ENCODE measurements at regions not wholly inside any gene's neighbourhood (a gene's known extent, or its start where the extent isn't known, plus 50 kb on each side); places are given as distances from the start of the nearest gene placed in this dataset.

- DNase-seq: no peak
Measured at GRCh38 chr22:49179175-49179574, 648.5 kb downstream of the BRD1 start.

DNA sequence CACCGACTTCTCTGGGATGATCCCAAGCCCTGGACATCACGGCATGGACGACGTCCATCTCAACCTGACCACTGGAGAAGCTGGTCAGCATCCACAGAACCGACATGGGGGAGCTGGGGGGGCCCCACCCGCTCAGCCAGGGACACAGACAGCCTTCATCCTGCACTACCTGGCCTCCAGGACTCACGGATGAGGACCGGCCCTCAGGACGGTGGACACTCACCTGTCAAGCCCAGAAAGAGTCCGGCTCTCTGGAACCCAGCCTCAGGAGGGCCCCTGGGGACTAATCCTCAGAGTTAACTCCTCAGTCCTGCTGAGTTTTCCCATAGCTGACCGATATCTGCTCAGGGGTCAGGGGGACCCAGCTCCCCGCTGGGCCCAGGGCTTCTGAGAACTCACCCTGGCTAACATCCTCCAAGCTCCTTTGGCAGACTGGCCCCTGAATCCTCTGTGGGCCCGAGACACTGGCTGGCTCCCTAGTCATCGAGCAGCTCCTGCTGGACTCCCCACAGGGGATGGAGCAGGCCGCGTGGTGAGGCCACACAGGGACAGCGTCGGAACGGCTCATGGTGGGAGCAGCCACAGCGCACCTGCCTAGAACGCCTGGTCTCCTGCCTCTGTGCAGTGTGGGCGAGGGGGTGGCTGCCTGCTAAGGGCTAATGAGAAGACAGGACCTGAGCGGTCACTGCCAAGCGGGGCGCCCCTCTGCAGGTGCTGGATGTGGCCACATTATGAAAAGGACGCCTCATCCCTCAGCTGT is 649.2 kb downstream of the BRD1 start:
- DNase-seq: no peak

GRCh38 chr22:49177666-49178065 is 650.0 kb downstream of the BRD1 start:
- no peak for DNase-seq

- no peak for DNase-seq
Measured at GRCh38 chr22:49176956-49177355, 650.7 kb downstream of the BRD1 start.

DNA sequence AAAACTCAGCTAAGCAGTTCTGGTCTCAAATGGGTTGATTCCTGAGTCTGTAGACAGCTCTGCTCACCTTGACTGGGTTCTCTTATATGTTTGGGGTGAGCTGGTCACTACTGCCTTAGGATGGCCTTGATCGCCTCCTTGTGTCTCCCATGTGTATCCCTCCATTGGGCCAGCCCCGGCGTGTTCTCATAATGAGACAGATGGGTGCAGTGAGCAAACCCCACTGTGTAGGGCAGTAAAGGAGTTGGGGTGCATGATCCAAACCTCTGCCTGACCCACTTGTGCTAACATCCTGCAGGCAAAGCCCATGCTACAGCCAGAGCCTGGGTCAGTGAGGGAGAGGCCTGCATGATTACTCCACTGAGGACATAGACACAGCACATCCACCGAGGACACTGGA is 657.6 kb downstream of the BRD1 start:
- no peak for DNase-seq

DNA sequence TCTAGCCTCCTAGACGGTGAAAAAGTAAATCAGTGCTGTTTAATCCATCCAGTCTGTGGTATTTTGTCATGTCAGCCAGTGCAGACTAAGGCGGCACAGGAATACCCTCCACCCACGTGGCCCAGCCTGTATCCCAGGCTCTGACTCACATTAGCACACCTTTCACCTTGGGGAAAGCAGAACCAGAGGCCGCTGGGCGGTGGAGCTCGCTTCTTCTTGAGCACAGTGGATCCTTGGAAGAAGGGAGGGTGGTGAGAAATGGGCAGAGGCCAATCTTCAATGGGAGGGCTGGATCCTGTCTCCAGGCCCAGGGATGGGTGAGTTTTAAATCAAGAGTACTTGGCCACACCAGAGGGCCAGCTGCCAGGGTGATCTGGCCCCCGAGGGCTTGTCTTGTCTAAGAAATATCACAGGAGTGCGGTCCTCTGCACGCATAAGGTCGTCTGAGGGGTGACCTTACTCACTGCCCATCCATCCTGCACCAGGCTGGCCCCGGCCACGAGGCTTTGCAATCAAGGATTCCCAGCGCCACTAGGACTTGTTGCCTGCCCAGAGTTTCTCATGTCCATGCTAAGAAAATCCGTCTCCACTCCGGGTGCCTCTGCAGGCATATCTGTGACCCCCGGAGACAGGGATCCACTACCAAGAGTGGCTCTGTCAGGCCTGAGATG is 658.5 kb downstream of the BRD1 start:
- DNase-seq: no peak

GRCh38 chr22:49168219-49168813 is 659.4 kb downstream of the BRD1 start:
- no peak for DNase-seq

- DNase-seq: no peak
Measured at GRCh38 chr22:49166746-49167145, 660.9 kb downstream of the BRD1 start.

- DNase-seq: no peak
Measured at GRCh38 chr22:49166211-49166610, 661.5 kb downstream of the BRD1 start.

DNA sequence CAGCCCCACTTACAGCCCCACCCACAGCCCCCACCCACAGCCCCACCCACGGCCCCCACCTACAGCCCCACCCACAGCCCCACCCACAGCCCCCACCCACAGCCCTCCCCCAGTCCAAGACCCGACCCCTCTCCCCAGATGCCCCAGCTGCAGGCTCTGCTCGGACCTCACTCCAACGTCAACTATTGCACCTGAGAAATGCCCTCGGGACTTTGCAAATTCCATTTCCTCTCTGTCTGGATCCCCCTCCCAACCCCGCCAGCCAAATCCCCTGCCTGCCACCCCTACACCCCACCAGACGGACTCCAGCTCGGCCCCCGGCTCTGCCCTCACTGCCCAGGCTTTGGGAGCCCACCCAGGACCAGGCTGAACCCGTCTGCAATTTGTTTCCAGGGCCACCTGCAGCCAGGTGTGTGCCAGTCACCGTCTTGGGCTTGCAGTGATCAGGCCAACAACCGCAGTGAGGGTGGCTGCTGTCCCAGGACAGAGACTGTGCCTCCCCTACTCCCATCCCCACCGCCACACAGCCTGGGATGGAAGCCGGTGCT is 662.8 kb downstream of the BRD1 start:
- DNase-seq: no peak

- DNase-seq: no peak
Measured at GRCh38 chr22:49163960-49164690, 663.5 kb downstream of the BRD1 start.

DNA sequence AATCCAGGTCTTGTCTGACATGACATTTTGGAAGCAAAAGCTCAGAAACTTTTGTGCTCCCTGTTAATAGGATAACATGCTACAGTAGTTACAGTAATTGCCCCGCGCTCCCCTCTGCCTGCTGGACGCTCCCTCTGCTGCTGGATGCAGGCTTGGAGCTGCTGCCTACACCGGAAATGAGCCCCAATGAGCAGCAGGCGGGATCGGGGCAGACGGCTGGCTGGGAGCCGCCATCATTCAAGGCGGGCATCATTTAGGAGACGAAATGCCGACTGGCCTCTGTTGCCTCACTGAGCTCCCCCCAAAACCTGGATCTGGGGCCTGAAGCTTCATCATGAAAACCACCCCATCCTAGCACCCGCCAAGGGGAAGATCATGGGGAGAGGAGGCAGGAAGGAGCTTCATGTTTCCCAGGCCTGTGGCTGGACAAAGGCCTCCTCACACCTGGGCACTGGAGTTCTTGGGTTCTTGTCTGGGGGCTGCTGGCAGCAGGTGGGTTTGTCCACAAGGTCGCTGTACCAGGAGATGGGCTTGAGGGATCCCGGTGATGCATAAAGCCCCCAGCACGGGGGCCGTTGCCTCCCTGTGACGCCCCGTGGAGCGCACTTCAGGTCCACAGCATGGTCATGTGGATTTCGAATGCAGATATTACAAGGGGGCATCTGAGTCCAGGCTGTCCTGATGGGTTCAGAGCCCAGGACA is 664.3 kb downstream of the BRD1 start:
- DNase-seq: no peak

DNA sequence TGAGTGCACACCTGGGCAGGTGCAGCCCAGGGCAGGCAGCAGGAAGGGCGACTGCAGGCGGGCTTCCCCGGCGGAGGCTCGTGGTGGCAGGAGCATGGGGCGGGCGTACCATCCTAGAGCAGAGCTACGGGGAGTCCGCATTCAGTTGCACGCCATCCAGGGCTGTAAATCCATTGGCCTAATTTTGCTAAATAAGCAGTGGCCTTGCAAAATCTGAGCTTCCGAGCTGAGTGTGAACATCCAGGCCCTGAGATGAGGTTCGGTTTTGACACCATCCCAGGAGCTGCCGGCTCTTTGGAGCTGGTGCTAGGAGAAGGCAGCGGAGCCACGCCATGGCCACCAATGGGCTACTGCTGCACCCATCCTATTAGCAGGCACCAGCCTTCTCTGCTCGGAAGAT is 664.8 kb downstream of the BRD1 start:
- no peak for DNase-seq

GRCh38 chr22:49161002-49161850 is 666.4 kb downstream of the BRD1 start:
- DNase-seq: no peak

DNA sequence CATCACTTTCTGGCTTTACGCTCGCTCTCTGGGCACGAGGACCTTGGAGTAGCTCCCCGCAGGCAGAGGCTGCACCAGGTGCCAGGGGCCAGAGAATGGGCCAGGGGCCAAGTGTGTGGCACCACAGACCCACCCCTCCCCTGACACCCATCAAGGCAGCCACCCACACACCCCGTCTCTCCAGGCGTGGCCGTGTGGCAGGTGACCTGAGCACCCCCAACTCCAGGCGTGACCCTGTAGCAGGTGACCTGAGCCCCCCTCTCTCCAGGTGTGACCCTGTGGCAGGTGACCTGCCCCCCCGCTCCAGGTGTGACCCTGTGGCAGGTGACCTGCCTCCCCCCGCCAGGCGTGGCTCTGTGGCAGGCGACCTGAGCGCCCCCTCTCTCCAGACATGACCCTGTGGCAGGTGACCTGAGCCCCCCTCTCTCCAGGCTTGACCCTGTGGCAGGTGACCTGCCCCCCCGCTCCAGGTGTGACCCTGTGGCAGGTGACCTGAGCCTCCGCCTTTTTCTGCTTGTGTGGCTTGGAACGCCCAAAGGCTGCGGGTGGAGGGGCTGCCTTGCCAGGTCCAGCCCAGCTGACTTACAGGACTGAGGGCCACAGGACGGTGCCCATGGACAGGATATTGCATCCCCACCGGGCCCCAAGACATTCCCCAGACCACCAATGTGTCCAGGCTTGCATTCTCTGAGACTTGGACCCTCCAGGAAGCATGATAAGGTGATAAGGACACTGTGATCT is 667.2 kb downstream of the BRD1 start:
- no peak for DNase-seq

GRCh38 chr22:49159711-49160110 is 668.0 kb downstream of the BRD1 start:
- DNase-seq: no peak

- no peak for DNase-seq
Measured at GRCh38 chr22:49158741-49159564, 668.7 kb downstream of the BRD1 start.

DNA sequence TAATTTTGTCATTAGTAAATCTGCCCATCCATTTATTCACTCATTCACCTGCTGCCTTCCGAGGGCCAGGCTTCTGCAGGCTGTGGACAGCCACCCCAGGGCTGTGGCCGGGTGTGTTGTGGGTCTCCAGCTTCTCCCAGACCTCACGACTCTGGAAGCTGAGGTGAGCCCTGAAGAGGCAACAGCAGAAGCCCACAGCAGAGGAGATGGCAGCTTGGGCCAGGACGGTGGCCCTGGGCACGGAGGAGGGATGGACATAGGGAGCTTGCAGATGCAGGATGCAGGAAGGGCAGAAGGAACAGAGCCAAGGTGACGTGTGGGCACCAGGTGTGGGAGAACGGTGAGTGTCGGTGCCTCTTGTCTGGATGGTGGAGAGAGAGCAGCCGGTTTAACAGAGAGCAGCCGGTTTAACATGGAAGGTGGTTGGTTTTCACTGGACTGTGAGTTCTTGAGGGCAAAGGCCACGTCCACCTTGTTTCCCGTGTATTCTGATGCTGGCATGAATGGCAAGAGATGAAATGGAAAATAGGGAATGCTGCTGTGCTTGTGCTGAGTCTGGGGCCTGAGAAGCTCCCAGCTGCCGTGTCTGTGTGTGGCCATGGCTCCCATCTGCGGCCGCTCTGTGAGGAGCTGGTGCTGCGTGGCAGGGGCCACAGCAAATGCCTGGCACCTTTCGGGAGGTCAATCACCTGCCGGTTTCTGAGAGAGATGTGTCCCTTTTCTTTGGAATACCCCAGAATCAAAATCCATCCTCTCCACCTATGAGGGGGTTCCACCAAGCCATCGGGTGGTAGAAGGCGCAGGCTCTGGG is 669.9 kb downstream of the BRD1 start:
- DNase-seq: no peak

DNA sequence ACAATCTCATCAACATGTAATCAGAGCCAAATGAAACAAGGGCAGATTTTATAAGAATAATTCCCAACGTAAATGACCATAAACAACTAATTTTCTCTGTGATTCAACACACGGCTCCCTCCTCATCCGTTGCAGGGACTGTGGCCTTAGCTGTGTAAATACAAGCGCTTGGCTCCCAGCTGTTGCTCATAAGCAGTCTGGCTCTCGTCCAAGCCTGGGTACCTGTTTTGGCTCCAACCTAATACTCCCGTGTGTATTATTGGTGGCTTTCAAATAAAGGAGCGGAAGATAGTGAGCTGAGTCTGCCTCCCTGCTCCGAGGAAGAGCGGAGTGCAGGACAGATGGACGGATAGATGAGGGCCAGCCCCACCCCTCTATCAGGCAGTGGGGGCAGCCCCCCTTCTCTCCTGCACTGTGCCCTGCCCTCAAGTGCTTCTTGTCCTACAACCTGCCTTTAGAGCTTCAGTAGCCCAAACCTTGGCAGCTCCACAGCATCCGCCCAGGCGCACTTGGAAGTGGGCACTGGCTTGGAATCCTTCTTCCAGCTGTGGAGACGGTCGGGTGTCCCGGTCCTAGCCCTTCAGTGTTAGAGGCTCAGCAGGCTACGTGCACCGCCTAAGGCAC is 670.9 kb downstream of the BRD1 start:
- no peak for DNase-seq
